OCI-LY3 (cell line): ENCODE measurements at regions not wholly inside any gene's neighbourhood (a gene's known extent, or its start where the extent isn't known, plus 50 kb on each side); places are given as distances from the start of the nearest gene placed in this dataset.

ENCODE experiments used
- EZH2phosphoT487 ChIP-seq: fragments of 200-600 bp; shearing (Covaris generic); IDR thresholded peaks from 2 replicates; pipeline ENCODE4 v1.6.1; 2018; ENCODE audit warnings: antibody characterized with exemption, mixed run types, low read depth
- TF ChIP-seq, protein P1 (sequence below): fragments of 200-600, 300-600 bp; sonication (generic); IDR thresholded peaks from 2 replicates; pipeline ENCODE4 v1.5.1; 2014; ENCODE audit warnings: antibody characterized with exemption, low read length, low read depth

DNA sequence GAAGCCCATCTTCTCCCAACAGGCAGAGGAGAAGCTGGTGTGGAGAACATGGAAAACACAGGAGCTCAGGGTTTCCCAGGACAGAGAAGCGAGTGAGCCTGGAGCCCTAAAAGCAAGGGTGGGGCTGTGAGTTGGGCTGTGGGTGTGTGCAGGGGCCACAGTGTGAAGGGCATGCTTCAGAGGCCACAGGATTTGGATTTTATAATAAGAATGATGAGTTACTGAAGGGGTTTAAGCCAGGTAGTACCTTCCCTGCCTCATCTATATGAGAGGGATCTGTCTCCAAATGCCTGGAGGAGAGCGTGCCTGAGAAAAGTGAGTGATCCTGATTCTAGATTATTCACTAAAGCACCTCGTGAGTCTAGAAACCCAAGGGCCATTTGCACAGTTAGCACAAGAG, 106.8 kb downstream of the VPREB1 start:
- TF ChIP-seq, protein P1, sequence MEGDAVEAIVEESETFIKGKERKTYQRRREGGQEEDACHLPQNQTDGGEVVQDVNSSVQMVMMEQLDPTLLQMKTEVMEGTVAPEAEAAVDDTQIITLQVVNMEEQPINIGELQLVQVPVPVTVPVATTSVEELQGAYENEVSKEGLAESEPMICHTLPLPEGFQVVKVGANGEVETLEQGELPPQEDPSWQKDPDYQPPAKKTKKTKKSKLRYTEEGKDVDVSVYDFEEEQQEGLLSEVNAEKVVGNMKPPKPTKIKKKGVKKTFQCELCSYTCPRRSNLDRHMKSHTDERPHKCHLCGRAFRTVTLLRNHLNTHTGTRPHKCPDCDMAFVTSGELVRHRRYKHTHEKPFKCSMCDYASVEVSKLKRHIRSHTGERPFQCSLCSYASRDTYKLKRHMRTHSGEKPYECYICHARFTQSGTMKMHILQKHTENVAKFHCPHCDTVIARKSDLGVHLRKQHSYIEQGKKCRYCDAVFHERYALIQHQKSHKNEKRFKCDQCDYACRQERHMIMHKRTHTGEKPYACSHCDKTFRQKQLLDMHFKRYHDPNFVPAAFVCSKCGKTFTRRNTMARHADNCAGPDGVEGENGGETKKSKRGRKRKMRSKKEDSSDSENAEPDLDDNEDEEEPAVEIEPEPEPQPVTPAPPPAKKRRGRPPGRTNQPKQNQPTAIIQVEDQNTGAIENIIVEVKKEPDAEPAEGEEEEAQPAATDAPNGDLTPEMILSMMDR: no peak
- no peak for TF ChIP-seq EZH2phosphoT487
